ENCODE measurements at regions not wholly inside any gene's neighbourhood (a gene's known extent, or its start where the extent isn't known, plus 50 kb on each side); places are given as distances from the start of the nearest gene placed in this dataset.

- ATAC-seq (ENCODE audit: low read depth) (no peak), DNase-seq (no peak)
- Histone ChIP-seq H3K27ac (ENCODE audit: low read length in 2 of 2) (no peak overlapping the region), H3K9ac (ENCODE audit: low read length) (no peak overlapping the region), H3K36me3 (replicated peaks in 1 of 2; ENCODE audit: control extremely low read depth in 1 of 2, control insufficient read depth in 1 of 2, extremely low read depth in 1 of 2, insufficient read depth in 2 of 2, low read length in 1 of 2) (no peaks in the 10 kb centered on the region), H3K27me3 (replicated peaks in 1 of 4; ENCODE audit: control extremely low read depth in 1 of 4, control insufficient read depth in 3 of 4, insufficient read depth in 4 of 4, low read length in 3 of 4) (peaks cover 0 to 4% (median 0%) of the 10 kb centered on the region in 4 experiments), H3K4me1 (ENCODE audit: control insufficient read depth in 2 of 2, insufficient read depth in 2 of 2, low read length in 2 of 2) (no peaks in the 10 kb centered on the region), H4K20me1 (ENCODE audit: control insufficient read depth, insufficient read depth, low read length, poor library complexity, severe bottlenecking) (no peaks in the 10 kb centered on the region), H2AFZ (ENCODE audit: insufficient read depth, low read depth, low read length, poor library complexity, severe bottlenecking) (no peak overlapping the region), H3K9me3 (ENCODE audit: control extremely low read depth in 1 of 3, control insufficient read depth in 2 of 3, insufficient read depth in 1 of 3, low read length in 2 of 3) (no peaks in the 10 kb centered on the region), H3K4me2 (replicated peaks; ENCODE audit: low read depth, low read length, poor library complexity, severe bottlenecking) (no peak overlapping the region), H3K4me3 (ENCODE audit: control extremely low read depth in 1 of 5, extremely low read depth in 1 of 5, insufficient read depth in 1 of 5, low read depth in 2 of 5, low read length in 4 of 5) (no peak overlapping the region), H3K79me2 (ENCODE audit: control insufficient read depth, insufficient read depth, low read length) (no peaks in the 10 kb centered on the region)
- no peaks in the 10 kb centered on the region for H3K4me1 Mint-ChIP-seq
- no peak overlapping the region for H3K4me3 Mint-ChIP-seq
- intact Hi-C loops (cut with micrococcal nuclease), result no loop called here
- H3K27ac Mint-ChIP-seq, result no peak overlapping the region
- H3K27me3 Mint-ChIP-seq, result no peaks in the 10 kb centered on the region
- ChIA-PET CTCF (no interaction called here), POLR2A (no interaction called here)
- TF ChIP-seq CTCF (IDR thresholded peaks at IDR 0.05), result no peak
- TF ChIP-seq EZH2 (IDR thresholded peaks at IDR 0.05; ENCODE audit: borderline replicate concordance, insufficient read depth, low read depth, low read length, poor library complexity, severe bottlenecking), result no peak
- WGBS (ENCODE audit: insufficient coverage), result no CpG with 5 or more reads among the region's 3 CpGs
- no peaks in the 10 kb centered on the region for H3K9me3 Mint-ChIP-seq (ENCODE audit: insufficient read depth)
Measured at GRCh38 chr6:71545905-71546304, 257.3 kb downstream of the OGFRL1 start.

- Histone ChIP-seq H3K9ac (ENCODE audit: low read length) (no peak overlapping the region), H2AFZ (ENCODE audit: insufficient read depth, low read depth, low read length, poor library complexity, severe bottlenecking) (no peak overlapping the region), H3K4me1 (ENCODE audit: control insufficient read depth in 2 of 2, insufficient read depth in 2 of 2, low read length in 2 of 2) (no peaks in the 10 kb centered on the region), H3K79me2 (ENCODE audit: control insufficient read depth, insufficient read depth, low read length) (no peaks in the 10 kb centered on the region), H3K27me3 (replicated peaks in 1 of 4; ENCODE audit: control extremely low read depth in 1 of 4, control insufficient read depth in 3 of 4, insufficient read depth in 4 of 4, low read length in 3 of 4) (peaks cover 0 to 4% (median 1%) of the 10 kb centered on the region in 4 experiments), H3K4me3 (ENCODE audit: control extremely low read depth in 1 of 5, extremely low read depth in 1 of 5, insufficient read depth in 1 of 5, low read depth in 2 of 5, low read length in 4 of 5) (no peak overlapping the region), H3K4me2 (replicated peaks; ENCODE audit: low read depth, low read length, poor library complexity, severe bottlenecking) (no peak overlapping the region), H4K20me1 (ENCODE audit: control insufficient read depth, insufficient read depth, low read length, poor library complexity, severe bottlenecking) (no peaks in the 10 kb centered on the region), H3K9me3 (ENCODE audit: control extremely low read depth in 1 of 3, control insufficient read depth in 2 of 3, insufficient read depth in 1 of 3, low read length in 2 of 3) (peaks cover 0 to 14% (median 11%) of the 10 kb centered on the region in 3 donors), H3K27ac (ENCODE audit: low read length in 2 of 2) (no peak overlapping the region), H3K36me3 (replicated peaks in 1 of 2; ENCODE audit: control extremely low read depth in 1 of 2, control insufficient read depth in 1 of 2, extremely low read depth in 1 of 2, insufficient read depth in 2 of 2, low read length in 1 of 2) (no peaks in the 10 kb centered on the region)
- ChIA-PET CTCF (interaction anchor here (1.0 to 1.4 kb wide), 2 partner anchors 19 to 20 kb away, joined by 3 to 5 read pairs; no protein-coding TSS in a partner anchor), POLR2A (no interaction called here)
- H3K27me3 Mint-ChIP-seq, result peaks cover 12% of the 10 kb centered on the region
- TF ChIP-seq EZH2 (IDR thresholded peaks at IDR 0.05; ENCODE audit: borderline replicate concordance, insufficient read depth, low read depth, low read length, poor library complexity, severe bottlenecking) (no peak), CTCF (IDR thresholded peaks at IDR 0.05) (no peak)
- no peak overlapping the region for H3K27ac Mint-ChIP-seq
- DNase-seq (no peak), ATAC-seq (ENCODE audit: low read depth) (no peak)
- H3K9me3 Mint-ChIP-seq (ENCODE audit: insufficient read depth), result peaks cover 4% of the 10 kb centered on the region
- no peak overlapping the region for H3K4me3 Mint-ChIP-seq
- intact Hi-C loops (cut with micrococcal nuclease), result no loop called here
- 94% methylated on average over 2 of the region's 3 CpGs for WGBS (ENCODE audit: insufficient coverage)
- H3K4me1 Mint-ChIP-seq, result no peaks in the 10 kb centered on the region
Measured at GRCh38 chr6:71551798-71552197, 263.2 kb downstream of the OGFRL1 start.
